ENCODE measurements at regions not wholly inside any gene's neighbourhood (a gene's known extent, or its start where the extent isn't known, plus 50 kb on each side); places are given as distances from the start of the nearest gene placed in this dataset.

- DNase-seq, result no peak
These were observed 1076.5 kb upstream of the ARRDC3 start for GRCh38 chr5:92459654-92460053.

- no peak for DNase-seq
These were observed 1071.9 kb upstream of the ARRDC3 start for GRCh38 chr5:92455011-92455410.

GRCh38 chr5:92444888-92445287, 1061.8 kb upstream of the ARRDC3 start:
- DNase-seq, result no peak

- DNase-seq, result no peak
These were observed 1052.7 kb upstream of the ARRDC3 start for GRCh38 chr5:92435781-92436180.

GRCh38 chr5:92429646-92430045, 1046.5 kb upstream of the ARRDC3 start:
- no peak for DNase-seq

GRCh38 chr5:92428415-92428814, 1045.3 kb upstream of the ARRDC3 start:
- DNase-seq, result no peak

GRCh38 chr5:92424785-92425426, 1041.8 kb upstream of the ARRDC3 start:
- DNase-seq, result no peak

GRCh38 chr5:92421942-92422341, 1038.8 kb upstream of the ARRDC3 start:
- DNase-seq, result no peak

GRCh38 chr5:92421196-92421595, 1038.1 kb upstream of the ARRDC3 start:
- DNase-seq, result no peak

- no peak for DNase-seq
These were observed 1036.1 kb upstream of the ARRDC3 start for GRCh38 chr5:92419261-92419660.

GRCh38 chr5:92418341-92418740, 1035.2 kb upstream of the ARRDC3 start:
- DNase-seq, result no peak

- no peak for DNase-seq
These were observed 1026.0 kb upstream of the ARRDC3 start for GRCh38 chr5:92409134-92409533.

- peak; percentile 49 for DNase-seq
These were observed 1020.0 kb upstream of the ARRDC3 start for GRCh38 chr5:92402956-92403702.

GRCh38 chr5:92402045-92402444, 1018.9 kb upstream of the ARRDC3 start:
- no peak for DNase-seq

- peak; percentile 65 for DNase-seq
These were observed 1018.4 kb upstream of the ARRDC3 start for GRCh38 chr5:92401492-92401891.

GRCh38 chr5:92394936-92395335, 1011.8 kb upstream of the ARRDC3 start:
- no peak for DNase-seq

GRCh38 chr5:92390657-92391056, 1007.5 kb upstream of the ARRDC3 start:
- DNase-seq, result no peak

GRCh38 chr5:92380069-92380770, 997.1 kb upstream of the ARRDC3 start:
- DNase-seq, result no peak

- no peak for DNase-seq
These were observed 996.0 kb upstream of the ARRDC3 start for GRCh38 chr5:92378966-92379611.

- DNase-seq, result no peak
These were observed 991.7 kb upstream of the ARRDC3 start for GRCh38 chr5:92374859-92375258.

GRCh38 chr5:92372766-92373165, 989.6 kb upstream of the ARRDC3 start:
- no peak for DNase-seq

GRCh38 chr5:92371889-92372235, 988.7 kb upstream of the ARRDC3 start:
- no peak for DNase-seq

GRCh38 chr5:92371171-92371888, 988.2 kb upstream of the ARRDC3 start:
- DNase-seq, result no peak
